ENCODE measurements at regions not wholly inside any gene's neighbourhood (a gene's known extent, or its start where the extent isn't known, plus 50 kb on each side); places are given as distances from the start of the nearest gene placed in this dataset.

DNA sequence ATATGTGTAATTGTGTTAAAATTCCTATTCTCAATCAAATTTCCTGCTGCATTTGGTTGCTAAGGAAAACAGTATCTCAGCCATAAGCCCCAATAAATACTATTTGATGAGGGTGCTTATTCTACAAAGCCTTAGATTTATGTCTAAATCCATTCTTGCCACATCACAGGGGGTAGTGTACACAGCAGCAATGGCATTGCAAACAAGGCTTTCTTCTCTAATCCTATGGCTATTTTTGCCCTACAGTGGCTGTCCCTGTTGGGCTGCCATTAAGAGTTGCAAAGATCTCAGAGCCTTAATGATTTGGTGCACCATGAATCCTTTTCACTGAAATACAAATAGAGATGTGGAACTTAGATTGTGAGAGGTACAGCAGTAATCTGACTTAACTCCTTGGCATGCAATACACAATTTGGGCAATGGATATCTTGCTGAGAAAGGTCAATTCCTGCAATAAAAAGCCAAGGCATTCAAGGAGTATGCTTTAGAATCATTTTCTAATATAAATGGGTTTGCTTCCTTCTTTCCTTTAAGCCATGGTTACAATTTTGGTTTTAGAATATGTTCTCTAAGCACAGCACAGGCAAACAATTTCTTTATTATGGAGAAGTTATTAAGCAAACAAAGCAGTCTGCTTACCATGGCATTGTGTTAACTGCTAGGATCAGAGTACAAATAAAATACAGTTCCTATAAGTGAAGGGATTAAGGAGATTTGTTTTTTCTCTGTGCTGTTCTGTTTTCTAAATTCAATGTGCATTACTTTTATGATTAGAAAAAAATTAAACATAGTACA lies 69.8 kb upstream of the CD302 start:
- Mint-ChIP-seq H3K9me3 (no peaks in the 10 kb centered on the region), H3K4me1 (ENCODE audit: low read depth) (no peaks in the 10 kb centered on the region), H3K27ac (no peak overlapping the region), H3K4me3 (no peak overlapping the region), H3K36me3 (ENCODE audit: low read depth) (peaks cover 97% of the 10 kb centered on the region), H3K27me3 (no peaks in the 10 kb centered on the region)
- DNase-seq (no peak), ATAC-seq (ENCODE audit: poor library complexity) (no peak)
- intact Hi-C loops (cut with DNase I, micrococcal nuclease): no loop called here
- Histone ChIP-seq H3K36me3 (ENCODE audit: insufficient read depth, low read length) (peaks cover 76% of the 10 kb centered on the region), H3K27me3 (ENCODE audit: control insufficient read depth in 1 of 2, insufficient read depth in 2 of 2, low read length in 2 of 2) (no peaks in the 10 kb centered on the region), H3K27ac (ENCODE audit: low read depth in 1 of 2, low read length in 2 of 2) (no peak overlapping the region), H3K4me3 (ENCODE audit: low read length) (no peak overlapping the region), H3K9me3 (ENCODE audit: control insufficient read depth in 1 of 2, insufficient read depth in 1 of 2, low read length in 2 of 2) (no peaks in the 10 kb centered on the region), H3K4me1 (ENCODE audit: insufficient read depth, low read length) (no peaks in the 10 kb centered on the region)
- no peak for TF ChIP-seq CTCF (IDR thresholded peaks at IDR 0.05)
- POLR2A ChIA-PET: no interaction called here
- CTCF ChIA-PET: no interaction called here

DNA sequence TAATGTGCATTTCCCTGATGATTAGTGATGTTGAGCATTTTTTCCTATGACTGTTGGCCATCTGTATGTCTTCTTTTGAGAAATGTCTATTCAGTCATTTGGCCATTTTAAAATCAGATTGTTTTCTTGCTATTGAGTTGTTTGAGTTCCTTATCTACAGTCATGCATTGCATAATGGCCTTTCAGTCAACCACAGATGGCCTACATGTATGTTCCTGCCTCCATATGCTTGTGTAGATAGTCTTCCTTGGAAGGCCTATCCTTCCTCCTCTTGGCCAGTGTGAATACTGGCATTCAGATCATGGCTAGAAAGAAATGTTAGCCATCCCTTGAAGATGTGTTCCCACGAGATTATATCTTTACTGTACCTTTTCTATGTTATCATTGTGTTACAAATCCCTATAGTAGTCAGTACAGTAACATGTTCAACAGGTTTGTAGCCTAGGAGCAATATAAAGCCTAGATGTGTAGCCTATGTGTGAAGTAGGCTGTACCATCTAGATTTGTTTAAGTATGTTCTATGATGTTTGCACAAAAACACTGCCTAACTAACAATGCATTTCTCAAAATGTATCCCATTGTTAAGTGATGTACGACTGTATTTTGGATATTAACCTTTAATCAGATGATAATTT lies 65.6 kb upstream of the CD302 start:
- no peaks in the 10 kb centered on the region for H3K4me1 ChIP-seq (ENCODE audit: insufficient read depth, low read length)
- no peaks in the 10 kb centered on the region for H3K9me3 ChIP-seq (ENCODE audit: control insufficient read depth in 1 of 2, insufficient read depth in 1 of 2, low read length in 2 of 2)
- H3K9me3 Mint-ChIP-seq: no peaks in the 10 kb centered on the region

More for the DNA sequence above, 65.6 kb upstream of the CD302 start:
- no peak for TF ChIP-seq CTCF (IDR thresholded peaks at IDR 0.05)
- DNase-seq (no peak), ATAC-seq (ENCODE audit: poor library complexity) (no peak)
- intact Hi-C loops (cut with DNase I, micrococcal nuclease): no loop called here
- Histone ChIP-seq H3K27ac (ENCODE audit: low read depth in 1 of 2, low read length in 2 of 2) (no peak overlapping the region), H3K36me3 (ENCODE audit: insufficient read depth, low read length) (peaks cover 57% of the 10 kb centered on the region), H3K27me3 (ENCODE audit: control insufficient read depth in 1 of 2, insufficient read depth in 2 of 2, low read length in 2 of 2) (no peaks in the 10 kb centered on the region), H3K4me3 (ENCODE audit: low read length) (no peak overlapping the region)
- Mint-ChIP-seq H3K4me3 (no peak overlapping the region), H3K4me1 (ENCODE audit: low read depth) (no peaks in the 10 kb centered on the region), H3K27me3 (no peaks in the 10 kb centered on the region), H3K27ac (no peak overlapping the region), H3K36me3 (ENCODE audit: low read depth) (peaks cover 89% of the 10 kb centered on the region)
- ChIA-PET POLR2A (interaction anchor here (0.6 kb wide), 1 partner anchor 12 kb away, joined by 3 read pairs; no protein-coding TSS in a partner anchor), CTCF (interaction anchor here (0.5 kb wide), 1 partner anchor 56 kb away, joined by 3 read pairs; no protein-coding TSS in a partner anchor)
